HG03442 (cell line): ENCODE measurements at regions not wholly inside any gene's neighbourhood (a gene's known extent, or its start where the extent isn't known, plus 50 kb on each side); places are given as distances from the start of the nearest gene placed in this dataset.

Experiments
- ATAC-seq: cut with Tn5 transposase; IDR thresholded peaks from one replicate; pipeline ENCODE4 v1.9.1; 2021; ENCODE audit warnings: mild to moderate bottlenecking, moderate library complexity; ENCODE audit not compliant: unreplicated experiment

- no peak for ATAC-seq
Observed at GRCh38 chr10:4020631-4021030, 235.6 kb upstream of the KLF6 start.

GRCh38 chr10:4018054-4018511 lies 233.1 kb upstream of the KLF6 start:
- no peak for ATAC-seq

GRCh38 chr10:4017336-4017735 lies 232.3 kb upstream of the KLF6 start:
- no peak for ATAC-seq

- no peak for ATAC-seq
Observed at GRCh38 chr10:4016214-4016740, 231.3 kb upstream of the KLF6 start.

GRCh38 chr10:4013651-4014121 lies 228.7 kb upstream of the KLF6 start:
- peak; percentile 76 for ATAC-seq

- no peak for ATAC-seq
Observed at GRCh38 chr10:4012848-4013247, 227.8 kb upstream of the KLF6 start.

GRCh38 chr10:4011136-4011812 lies 226.3 kb upstream of the KLF6 start:
- ATAC-seq: no peak

- no peak for ATAC-seq
Observed at GRCh38 chr10:4008676-4009382, 223.8 kb upstream of the KLF6 start.

GRCh38 chr10:4007771-4008170 lies 222.8 kb upstream of the KLF6 start:
- ATAC-seq: no peak

- ATAC-seq: no peak
Observed at GRCh38 chr10:4006858-4007257, 221.8 kb upstream of the KLF6 start.

GRCh38 chr10:4006051-4006450 lies 221.0 kb upstream of the KLF6 start:
- ATAC-seq: no peak

- no peak for ATAC-seq
Observed at GRCh38 chr10:4004990-4005389, 220.0 kb upstream of the KLF6 start.

- no peak for ATAC-seq
Observed at GRCh38 chr10:4004144-4004543, 219.1 kb upstream of the KLF6 start.

- ATAC-seq: peak; percentile 73
Observed at GRCh38 chr10:4003348-4003973, 218.5 kb upstream of the KLF6 start.

- ATAC-seq: no peak
Observed at GRCh38 chr10:4001811-4002210, 216.8 kb upstream of the KLF6 start.

GRCh38 chr10:3999642-4000041 lies 214.6 kb upstream of the KLF6 start:
- no peak for ATAC-seq

GRCh38 chr10:3996697-3997096 lies 211.7 kb upstream of the KLF6 start:
- ATAC-seq: no peak

GRCh38 chr10:3995302-3996210 lies 210.5 kb upstream of the KLF6 start:
- no peak for ATAC-seq

- ATAC-seq: no peak
Observed at GRCh38 chr10:3992382-3993178, 207.6 kb upstream of the KLF6 start.

- no peak for ATAC-seq
Observed at GRCh38 chr10:3990307-3990706, 205.3 kb upstream of the KLF6 start.
